Sigmoid colon (tissue), 4 donors: ENCODE measurements at regions not wholly inside any gene's neighbourhood (a gene's known extent, or its start where the extent isn't known, plus 50 kb on each side); places are given as distances from the start of the nearest gene placed in this dataset.

Experiments
- POLR2A ChIP-seq, 2 donors: fragments of 450-650 bp; IDR thresholded peaks; one replicate each; pipeline ENCODE4 v1.6.1; 2016; ENCODE audit warnings: antibody characterized with exemption in 2 of 2, mild to moderate bottlenecking in 2 of 2, moderate library complexity in 2 of 2
- POLR2AphosphoS5 ChIP-seq, 4 donors: sonication (generic); formaldehyde crosslinking; IDR thresholded peaks; one replicate each; pipeline ENCODE4 v1.6.1; 2017; ENCODE audit warnings: antibody characterized with exemption in 4 of 4
- TF ChIP-seq, protein P1 (sequence below), 4 experiments: fragments of 450-650 bp in 3 of 4; fragments of 200-600 bp in 1 of 4; IDR thresholded peaks; one replicate each; pipeline ENCODE4 v1.5.1; 2016 to 2019; ENCODE audit warnings: antibody characterized with exemption in 4 of 4, mild to moderate bottlenecking in 3 of 4, moderate library complexity in 2 of 4

GRCh38 chr5:123287881-123288280 is 135.3 kb downstream of the CEP120 start:
- TF ChIP-seq POLR2AphosphoS5 (IDR thresholded peaks at IDR 0.05), result no peak
- TF ChIP-seq, protein P1, sequence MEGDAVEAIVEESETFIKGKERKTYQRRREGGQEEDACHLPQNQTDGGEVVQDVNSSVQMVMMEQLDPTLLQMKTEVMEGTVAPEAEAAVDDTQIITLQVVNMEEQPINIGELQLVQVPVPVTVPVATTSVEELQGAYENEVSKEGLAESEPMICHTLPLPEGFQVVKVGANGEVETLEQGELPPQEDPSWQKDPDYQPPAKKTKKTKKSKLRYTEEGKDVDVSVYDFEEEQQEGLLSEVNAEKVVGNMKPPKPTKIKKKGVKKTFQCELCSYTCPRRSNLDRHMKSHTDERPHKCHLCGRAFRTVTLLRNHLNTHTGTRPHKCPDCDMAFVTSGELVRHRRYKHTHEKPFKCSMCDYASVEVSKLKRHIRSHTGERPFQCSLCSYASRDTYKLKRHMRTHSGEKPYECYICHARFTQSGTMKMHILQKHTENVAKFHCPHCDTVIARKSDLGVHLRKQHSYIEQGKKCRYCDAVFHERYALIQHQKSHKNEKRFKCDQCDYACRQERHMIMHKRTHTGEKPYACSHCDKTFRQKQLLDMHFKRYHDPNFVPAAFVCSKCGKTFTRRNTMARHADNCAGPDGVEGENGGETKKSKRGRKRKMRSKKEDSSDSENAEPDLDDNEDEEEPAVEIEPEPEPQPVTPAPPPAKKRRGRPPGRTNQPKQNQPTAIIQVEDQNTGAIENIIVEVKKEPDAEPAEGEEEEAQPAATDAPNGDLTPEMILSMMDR (IDR thresholded peaks at IDR 0.05), result no peak
- TF ChIP-seq POLR2A (IDR thresholded peaks at IDR 0.05), result no peak
